ENCODE measurements at regions not wholly inside any gene's neighbourhood (a gene's known extent, or its start where the extent isn't known, plus 50 kb on each side); places are given as distances from the start of the nearest gene placed in this dataset.

GRCh38 chr12:108418164-108418890 lies 79.2 kb upstream of the CMKLR1 start:
- TF ChIP-seq EZH2 (IDR thresholded peaks at IDR 0.05; ENCODE audit: borderline replicate concordance, low read length) (no peak), CTCF (IDR thresholded peaks at IDR 0.05; ENCODE audit: low read length) (no peak)

Data from OCI-LY1 (cell line).